ENCODE measurements at regions not wholly inside any gene's neighbourhood (a gene's known extent, or its start where the extent isn't known, plus 50 kb on each side); places are given as distances from the start of the nearest gene placed in this dataset.

DNA sequence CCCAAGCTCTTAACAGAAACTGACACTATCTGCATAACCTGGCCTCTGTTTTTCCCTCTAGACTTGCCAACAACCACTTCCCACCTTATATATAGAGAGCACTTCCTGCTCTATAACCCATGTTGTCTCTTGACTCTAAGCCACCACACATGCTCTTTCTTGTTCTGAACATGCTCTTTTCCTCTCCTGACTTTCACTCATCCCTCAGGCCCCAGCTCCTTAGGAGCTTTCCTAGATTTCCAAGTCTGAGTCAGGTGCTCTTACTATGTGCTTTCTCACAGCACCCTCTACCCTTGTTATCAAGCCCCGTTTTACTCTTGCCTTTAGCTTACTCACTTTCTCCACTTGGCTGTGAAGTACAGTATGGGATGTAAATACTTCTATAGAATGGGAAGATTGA, 143.9 kb upstream of the EYA4 start:
- TF ChIP-seq EZH2phosphoT487 (IDR thresholded peaks at IDR 0.05; ENCODE audit: borderline replicate concordance, low read depth) = no peak
- TF ChIP-seq, protein P1, sequence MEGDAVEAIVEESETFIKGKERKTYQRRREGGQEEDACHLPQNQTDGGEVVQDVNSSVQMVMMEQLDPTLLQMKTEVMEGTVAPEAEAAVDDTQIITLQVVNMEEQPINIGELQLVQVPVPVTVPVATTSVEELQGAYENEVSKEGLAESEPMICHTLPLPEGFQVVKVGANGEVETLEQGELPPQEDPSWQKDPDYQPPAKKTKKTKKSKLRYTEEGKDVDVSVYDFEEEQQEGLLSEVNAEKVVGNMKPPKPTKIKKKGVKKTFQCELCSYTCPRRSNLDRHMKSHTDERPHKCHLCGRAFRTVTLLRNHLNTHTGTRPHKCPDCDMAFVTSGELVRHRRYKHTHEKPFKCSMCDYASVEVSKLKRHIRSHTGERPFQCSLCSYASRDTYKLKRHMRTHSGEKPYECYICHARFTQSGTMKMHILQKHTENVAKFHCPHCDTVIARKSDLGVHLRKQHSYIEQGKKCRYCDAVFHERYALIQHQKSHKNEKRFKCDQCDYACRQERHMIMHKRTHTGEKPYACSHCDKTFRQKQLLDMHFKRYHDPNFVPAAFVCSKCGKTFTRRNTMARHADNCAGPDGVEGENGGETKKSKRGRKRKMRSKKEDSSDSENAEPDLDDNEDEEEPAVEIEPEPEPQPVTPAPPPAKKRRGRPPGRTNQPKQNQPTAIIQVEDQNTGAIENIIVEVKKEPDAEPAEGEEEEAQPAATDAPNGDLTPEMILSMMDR (IDR thresholded peaks at IDR 0.05) = no peak
- TF ChIP-seq SMC3 (IDR thresholded peaks at IDR 0.05; ENCODE audit: low read depth, low read length) = no peak
- TF ChIP-seq RCOR1 (IDR thresholded peaks at IDR 0.05; ENCODE audit: low read length) = no peak
- TF ChIP-seq, protein P2, sequence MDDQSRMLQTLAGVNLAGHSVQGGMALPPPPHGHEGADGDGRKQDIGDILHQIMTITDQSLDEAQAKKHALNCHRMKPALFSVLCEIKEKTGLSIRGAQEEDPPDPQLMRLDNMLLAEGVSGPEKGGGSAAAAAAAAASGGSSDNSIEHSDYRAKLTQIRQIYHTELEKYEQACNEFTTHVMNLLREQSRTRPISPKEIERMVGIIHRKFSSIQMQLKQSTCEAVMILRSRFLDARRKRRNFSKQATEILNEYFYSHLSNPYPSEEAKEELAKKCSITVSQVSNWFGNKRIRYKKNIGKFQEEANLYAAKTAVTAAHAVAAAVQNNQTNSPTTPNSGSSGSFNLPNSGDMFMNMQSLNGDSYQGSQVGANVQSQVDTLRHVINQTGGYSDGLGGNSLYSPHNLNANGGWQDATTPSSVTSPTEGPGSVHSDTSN (IDR thresholded peaks at IDR 0.05) = no peak
- TF ChIP-seq, protein P3, sequence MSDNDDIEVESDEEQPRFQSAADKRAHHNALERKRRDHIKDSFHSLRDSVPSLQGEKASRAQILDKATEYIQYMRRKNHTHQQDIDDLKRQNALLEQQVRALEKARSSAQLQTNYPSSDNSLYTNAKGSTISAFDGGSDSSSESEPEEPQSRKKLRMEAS (IDR thresholded peaks at IDR 0.05; ENCODE audit: low read depth) = no peak
- TF ChIP-seq YY1 (IDR thresholded peaks at IDR 0.05; ENCODE audit: low read depth) = no peak
- no peak for TF ChIP-seq EP300 (IDR thresholded peaks at IDR 0.05; ENCODE audit: borderline replicate concordance in 1 of 2, low read depth in 1 of 2, low read length in 1 of 2)

Data from SK-N-SH (cell line).